HuH-7.5 (cell line): ENCODE measurements at regions not wholly inside any gene's neighbourhood (a gene's known extent, or its start where the extent isn't known, plus 50 kb on each side); places are given as distances from the start of the nearest gene placed in this dataset.

Experiments used
- DNase-seq: peaks from one replicate; pipeline ENCODE4 v3.0.0; 2011; ENCODE audit warnings: low spot score

DNA sequence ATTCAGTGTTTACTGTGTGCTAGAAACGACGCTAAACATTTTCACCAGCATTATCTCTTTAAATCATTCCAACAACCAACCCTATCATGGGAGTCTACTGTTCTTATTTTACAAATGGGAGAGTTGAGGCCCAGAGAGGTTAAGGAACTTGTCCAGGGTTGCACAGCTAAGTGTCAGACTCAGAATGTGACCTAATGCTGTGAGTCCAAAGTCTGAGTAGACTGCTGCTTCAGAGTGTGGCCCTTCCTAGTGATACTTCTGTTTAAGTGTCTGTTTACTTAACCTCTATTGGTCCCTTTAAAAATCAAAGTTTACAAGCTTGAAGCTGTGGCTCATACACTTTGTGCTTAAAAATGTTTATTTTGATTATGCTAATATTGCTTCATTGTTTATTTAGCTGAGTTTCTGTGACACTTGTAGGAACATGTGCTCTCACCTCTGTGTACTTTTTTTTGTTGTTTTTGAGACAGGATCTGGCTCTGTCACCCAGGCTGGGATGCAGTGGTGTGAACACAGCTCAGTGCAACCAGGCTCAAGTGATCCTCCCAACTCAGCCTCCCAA, 84.4 kb upstream of the SYPL1 start:
- peak; percentile 31 for DNase-seq

DNA sequence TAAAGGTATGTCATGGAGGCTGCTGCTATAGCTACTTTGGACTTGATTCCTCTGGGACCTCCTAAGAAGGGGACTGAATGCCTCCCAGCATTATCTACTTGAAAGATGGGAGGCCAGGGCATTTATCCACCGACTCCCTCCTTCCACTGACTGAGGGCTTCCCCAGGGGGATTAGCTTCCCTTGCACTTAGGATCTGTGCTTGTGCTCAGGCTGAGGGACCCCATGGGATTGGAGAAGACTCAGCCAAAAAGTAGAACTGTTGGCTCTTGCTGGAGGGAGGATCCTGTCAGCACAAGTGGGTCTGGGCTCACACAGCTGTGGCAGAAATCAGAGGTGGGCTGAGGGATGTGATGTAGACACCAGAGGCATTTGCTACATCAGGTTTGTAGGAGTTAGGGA, 81.5 kb upstream of the SYPL1 start:
- no peak for DNase-seq

DNA sequence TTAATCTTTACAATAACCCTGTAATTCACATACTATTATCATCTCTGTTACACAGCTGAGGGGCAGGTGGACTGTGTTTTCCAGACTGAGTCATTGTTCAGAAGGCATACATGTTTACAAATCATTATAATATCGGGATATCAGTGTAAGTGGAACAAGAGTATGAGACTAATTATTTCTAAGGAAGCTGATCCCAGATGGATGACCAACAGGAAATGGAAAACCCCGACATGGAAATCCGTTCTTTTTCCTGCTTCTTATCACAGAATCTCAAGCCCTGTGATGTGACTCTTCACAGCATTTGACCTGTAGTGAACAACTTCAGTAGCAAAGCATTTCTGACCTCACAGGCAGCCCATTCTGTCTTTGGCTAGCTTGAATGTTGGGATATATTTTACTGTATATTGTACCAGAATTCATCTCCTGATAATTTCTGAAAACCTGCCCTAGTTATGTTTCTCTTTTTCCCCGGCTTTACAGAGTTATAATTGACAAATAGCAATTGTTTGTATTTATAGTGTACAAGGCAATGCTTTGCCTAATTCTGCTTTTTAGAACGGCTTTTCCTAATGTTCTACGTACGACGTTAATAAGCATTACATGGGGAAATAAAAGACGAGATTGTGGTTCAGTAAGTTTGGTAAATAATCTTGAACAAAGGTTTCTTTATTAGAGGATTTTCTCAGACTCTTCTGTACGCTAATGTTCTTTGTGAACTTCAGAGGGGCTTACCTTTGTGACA, 78.6 kb upstream of the SYPL1 start:
- DNase-seq: no peak

DNA sequence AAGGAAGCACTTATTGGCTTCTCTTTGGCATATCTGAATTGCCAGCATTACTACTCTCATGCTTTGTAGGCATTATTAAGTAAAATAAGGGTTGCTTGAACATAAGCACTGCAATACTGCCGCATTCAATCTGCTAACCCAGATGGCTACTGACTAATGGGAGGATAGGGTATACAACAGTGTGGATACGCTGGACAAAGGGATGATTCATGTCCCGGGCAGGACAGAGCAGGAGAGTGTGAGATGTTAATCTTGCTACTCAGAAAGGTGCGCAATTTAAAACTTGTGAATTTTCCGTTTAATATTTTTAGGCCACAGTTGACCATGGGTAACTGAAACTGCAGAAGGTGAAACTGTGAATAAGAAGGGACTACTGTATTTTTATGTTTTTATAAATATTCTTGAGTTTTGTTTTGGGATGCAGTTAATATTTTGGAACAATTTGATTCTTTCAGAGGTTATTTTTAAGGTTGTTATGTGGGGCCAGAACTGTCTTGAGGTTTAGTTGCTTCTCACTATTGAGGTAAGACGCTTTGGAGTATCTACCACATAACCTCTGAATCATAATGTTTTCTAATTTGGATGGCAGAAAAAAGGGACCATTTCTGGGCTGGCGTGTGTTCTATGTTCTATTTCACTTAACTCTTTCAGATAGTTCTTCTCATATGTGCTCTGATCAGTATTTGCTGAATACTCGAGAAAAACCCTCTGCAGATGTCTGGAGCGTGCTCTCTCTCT, 75.7 kb upstream of the SYPL1 start:
- no peak for DNase-seq

DNA sequence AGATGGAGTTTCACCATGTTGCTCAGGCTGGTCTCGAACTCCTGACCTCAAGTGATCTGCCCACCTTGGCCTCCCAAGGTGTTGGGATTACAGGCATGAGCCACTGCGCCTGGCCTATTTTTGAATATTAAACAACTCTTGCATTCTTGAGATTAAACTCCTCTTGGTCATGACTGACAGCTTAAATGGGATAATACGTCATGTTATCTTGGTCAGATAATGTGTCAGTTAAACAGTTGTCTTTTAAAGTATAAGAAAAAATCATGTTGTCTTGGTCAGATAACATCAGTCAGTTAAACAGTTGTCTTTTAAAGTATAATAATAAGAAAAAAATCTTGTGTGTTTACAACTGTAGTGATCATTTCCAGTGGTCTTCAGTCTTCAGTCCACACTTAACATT, 73.6 kb upstream of the SYPL1 start:
- no peak for DNase-seq

DNA sequence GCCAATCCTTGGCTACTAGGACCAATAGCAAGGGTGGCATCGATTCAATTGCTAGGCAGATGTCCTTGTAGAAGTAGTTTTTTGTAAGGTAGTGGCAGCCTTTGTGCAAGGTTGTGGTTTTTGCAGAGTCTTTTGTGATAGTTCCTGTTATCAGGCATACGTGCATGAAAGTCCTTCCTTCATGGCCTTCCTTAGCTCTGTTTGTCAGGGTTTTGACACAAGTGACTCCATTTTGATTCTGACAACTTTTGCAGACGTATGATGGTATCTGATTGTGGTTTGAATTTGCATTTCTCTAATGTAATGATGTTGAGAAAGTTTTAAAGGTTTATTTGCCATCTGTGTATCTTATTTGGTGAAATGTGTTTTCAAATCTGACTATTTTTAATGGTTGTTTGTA, 71.8 kb upstream of the SYPL1 start:
- DNase-seq: no peak

DNA sequence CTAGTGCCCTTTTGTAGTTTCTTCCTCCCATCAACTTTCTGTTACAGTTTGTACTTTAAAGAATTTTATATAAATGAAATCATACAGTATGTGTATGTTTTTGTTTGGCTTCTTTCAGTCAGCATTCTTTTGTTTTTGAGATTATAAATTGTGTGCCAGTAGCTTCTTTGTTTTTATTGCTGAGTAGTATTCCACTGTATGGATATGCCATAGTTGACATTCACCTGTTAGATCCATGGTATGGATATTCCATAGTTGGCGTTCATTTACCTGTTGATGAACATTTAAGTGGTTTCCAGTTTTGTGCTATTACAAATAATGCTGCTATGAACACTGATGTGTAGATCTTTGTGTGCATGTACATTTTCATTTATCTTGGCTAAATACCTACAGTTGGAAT, 70.8 kb upstream of the SYPL1 start:
- no peak for DNase-seq

DNA sequence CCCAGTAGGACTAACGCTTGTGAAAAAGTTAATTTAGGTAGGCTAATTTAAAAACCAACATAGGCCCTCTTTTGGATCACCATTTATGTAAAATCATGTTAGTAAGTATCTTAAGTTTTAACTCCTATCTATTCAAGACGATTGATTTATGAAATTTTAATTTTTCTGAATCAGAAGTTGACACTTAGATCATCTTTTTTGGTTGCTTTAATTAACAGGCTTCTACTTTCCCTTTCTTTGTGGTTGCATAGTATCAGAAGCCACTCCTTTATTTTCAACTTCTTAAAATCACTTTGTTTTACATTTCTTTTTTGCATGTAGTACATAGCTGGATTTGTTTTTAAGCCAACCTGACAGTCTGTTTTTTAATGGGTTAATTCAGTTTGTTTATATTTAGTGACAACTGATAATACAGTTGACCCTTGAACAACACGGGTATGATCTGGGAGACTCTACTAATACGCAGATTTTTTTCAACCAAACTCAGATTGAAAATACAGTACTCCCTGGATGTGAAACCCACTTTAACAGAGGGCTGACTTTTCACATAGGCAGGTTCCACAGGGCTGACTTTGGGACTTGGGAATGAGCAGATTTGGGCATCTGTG, 69.7 kb upstream of the SYPL1 start:
- DNase-seq: no peak

DNA sequence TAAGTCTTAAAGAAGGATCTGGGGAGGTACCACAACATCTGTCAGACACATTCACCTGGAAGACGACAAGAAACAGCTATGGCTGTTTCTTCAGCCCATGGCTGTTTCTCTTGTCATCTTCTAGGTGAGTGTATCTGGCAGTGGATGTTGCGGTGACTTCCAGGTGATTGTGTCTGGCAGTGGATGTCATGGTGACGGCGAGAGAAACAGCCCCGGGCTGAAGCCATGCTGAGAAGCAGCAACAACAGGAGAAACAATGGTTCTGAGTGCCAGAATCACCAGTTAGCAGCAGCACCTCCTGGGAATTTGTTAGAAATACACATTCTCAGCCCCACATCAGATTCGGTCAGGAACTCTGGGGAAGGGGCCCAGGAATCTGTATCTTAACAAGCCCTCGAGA, 68.6 kb upstream of the SYPL1 start:
- DNase-seq: no peak

DNA sequence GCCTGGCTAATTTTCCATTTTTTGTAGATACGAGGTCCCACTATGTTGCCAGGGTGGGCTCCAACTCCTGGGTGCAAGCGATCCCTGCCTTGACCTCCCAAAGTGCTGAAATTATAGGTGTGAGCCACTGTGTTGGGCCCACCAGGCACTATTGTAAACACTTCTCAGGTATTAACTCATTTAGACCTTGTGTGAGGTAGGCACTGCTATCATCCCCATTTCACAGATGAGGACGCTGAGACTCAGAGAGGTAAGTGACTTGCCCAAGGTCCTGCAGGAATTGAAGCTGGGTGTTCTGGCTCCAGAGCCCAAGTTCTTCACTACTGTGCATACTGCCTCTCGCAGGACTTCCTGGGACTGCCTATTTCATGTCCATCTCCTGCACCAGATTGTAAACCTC, 67.1 kb upstream of the SYPL1 start:
- DNase-seq: no peak

DNA sequence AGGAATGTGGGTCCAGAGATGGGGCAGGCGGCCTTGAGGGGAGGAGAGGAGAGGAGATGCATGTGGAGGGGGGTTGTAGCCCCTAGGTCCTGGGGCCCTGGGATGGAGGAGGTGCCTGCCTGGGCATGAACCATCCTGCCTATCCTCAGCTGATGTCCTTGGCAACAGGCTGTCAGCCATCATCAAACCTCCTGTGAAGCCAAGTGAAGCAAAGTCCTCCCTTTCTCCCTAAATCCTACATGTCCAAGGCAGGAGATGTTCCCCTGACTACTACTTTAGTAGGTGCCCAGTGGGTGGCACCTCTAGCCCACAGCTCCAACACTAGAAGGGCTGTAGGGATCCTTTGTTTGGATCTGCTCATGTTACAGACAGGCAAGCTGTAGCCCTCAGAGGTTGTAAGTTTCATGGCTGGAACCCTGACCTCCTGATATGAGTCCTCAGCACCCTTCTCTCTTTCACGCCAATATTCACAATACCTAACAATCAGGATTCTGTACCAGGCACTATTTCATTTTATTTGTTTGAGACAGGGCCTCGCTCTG, 66.6 kb upstream of the SYPL1 start:
- no peak for DNase-seq

DNA sequence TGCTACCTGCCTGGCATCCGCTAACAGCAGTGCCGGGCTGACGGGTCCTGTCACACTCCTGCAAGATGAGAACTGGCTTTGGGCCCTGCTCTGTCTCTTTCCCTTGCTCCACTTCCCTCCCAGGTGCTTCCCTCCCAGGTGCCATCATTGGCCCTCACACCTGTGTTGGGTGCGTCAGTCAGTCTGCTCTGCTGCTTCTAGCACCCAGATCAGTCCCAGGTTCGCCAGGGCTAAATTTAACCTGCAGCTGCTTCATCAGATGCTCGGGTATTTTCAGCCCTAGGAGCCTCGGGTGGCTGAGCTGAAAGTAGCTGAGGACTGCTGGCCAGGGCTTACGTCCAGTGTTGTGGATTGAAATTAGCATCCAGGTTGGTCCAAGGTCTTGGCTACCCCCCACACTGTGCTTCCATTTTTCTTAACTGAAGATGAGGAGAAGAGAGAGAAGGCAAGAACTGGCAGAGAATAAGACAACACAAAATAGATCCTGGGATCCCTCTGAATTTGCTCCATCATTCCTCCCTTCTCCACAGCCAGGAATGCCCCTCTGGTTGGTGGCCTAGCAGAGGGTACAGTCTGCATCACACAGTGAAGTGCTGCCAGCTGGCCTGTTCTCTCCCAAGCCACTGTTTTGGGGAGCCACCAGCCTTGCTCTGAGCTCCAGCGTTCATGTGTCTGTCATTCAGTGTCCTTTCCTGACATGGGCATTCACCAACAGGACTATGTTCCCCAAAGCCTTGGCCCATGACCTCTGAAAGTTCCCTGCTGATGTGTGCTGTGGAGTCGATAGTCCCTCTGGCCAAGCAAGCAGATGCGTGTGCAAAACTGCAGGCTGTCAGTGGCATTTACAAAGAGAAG, 65.9 kb upstream of the SYPL1 start:
- no peak for DNase-seq

DNA sequence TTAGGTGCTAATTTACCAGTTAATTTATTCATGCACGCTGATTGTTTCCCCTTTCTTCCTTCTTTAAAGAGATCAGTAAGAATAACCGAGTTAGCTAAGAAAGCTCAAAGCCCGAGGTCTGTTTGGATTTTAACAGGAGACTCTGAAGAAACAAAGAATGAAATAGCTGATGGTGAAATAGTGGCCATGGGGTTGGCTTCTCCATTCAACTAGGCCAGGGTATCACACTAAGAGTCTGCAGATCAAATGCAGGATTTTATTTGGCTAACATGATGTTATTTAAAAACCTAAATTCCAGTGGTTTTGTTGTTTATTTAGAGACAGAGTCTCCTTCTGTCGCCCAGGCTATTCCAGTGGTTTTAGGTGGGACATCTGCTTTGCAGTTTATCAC, 65.2 kb upstream of the SYPL1 start:
- no peak for DNase-seq

DNA sequence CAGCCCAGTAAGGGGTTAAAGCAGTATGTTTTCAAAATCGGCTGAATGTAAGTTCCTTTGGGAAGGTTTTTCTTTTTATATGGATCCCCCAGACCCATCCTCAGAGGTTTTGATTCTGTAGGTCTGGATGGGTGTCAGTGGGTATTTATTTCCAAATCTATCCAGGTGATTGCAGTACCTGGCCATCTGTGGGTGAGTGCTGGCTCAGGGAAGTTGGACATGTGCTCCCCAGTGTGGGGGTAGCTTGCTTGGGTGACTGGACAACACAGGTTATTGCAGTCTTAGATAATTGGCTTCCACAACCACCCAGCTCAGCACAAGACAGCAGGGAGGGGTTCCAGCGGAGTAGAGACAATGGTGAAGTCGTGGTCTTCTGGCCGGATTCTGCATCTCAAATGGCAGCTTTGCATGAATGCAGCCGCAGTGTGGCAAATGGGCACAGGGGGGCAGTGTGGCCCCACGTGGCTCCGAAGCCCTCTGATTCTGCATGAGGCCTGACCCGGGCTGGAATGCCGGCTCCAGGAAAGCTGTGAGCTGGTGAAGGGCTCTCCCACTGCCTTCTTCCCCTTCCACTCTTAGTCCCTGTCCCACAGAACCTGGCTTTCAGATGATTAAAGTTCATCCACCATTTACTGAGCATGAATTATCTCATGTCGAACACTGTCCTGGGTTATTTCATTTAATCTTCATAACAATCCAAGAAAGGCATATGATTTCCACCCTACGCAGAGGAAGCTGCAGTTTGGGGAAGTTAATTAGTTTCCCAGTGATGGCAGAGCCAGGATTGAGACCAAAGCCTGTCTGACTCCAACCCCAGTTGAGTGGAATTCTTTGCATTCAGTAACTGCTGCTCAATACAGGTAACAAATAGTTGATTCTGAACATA, 64.5 kb upstream of the SYPL1 start:
- DNase-seq: peak; percentile 75

DNA sequence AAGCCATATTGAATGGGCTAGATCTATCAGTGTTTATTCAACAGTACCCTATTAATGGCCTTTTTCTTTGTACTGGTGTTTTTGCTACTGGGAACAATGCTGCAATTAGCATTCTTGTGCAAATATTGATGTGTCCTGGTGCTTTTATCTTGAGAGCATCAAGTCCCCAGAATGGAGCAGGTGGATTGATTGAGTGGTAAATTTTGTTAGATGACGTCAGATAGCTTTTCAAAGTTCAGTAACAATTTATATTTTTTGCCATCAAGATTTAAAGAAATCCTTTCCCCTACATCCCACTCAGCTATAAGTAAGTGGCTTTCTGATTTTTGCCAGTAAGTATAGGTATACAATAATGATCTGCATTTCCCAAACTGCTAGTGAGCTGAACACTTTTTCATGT, 63.4 kb upstream of the SYPL1 start:
- DNase-seq: no peak

DNA sequence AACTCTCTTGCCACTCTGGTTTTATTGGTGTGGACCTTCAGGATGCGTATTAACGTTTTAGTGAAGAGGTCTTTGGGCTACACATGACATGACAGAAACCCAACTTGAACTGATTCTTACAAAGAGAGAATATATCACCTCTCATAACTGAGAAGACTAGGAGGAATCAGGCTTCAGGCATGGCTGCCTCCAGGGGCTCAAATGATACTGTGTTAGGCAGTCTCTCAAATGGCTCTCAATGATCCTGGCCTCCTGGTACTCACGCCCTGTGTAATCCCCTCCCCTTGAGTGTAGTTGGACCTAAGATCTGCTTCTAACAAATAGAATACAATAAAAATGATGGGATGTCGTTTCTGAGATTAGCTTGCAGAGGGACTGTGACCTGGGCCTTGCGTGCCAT, 58.5 kb upstream of the SYPL1 start:
- no peak for DNase-seq

DNA sequence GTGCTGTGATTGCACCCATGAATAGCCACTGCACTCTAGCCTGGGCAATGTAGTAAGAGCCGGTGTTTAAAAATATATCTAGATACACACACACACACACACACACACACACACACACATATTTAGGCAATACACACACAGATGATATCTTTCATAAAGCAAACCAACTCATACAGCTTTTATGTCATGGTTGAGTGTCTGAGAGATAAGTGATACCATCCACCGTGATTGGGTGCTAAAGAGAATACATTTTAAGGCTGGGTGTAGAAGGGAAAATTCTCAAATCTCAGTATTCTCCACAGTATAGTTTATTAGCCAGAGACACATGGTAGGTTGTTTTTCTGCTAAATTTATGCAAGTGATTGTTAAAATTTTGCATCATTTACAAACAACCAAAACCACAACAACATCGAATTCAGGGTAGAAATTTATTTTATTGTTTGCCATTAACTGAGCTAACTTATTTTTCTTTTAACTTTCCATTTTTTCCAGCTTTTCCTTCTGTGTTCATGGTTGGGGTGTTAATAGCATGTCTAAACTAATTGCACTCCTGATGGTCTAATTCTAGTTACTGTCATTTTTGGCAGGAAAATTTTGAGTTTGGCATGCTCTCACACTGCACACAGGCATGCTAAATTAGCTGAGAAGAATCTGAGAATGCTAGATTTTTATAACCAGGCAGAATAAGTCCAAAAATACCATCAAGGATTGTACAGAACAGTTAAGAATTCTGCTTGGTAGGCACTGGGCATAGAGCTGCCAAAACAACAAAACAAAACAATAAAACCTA, 57.9 kb upstream of the SYPL1 start:
- no peak for DNase-seq

DNA sequence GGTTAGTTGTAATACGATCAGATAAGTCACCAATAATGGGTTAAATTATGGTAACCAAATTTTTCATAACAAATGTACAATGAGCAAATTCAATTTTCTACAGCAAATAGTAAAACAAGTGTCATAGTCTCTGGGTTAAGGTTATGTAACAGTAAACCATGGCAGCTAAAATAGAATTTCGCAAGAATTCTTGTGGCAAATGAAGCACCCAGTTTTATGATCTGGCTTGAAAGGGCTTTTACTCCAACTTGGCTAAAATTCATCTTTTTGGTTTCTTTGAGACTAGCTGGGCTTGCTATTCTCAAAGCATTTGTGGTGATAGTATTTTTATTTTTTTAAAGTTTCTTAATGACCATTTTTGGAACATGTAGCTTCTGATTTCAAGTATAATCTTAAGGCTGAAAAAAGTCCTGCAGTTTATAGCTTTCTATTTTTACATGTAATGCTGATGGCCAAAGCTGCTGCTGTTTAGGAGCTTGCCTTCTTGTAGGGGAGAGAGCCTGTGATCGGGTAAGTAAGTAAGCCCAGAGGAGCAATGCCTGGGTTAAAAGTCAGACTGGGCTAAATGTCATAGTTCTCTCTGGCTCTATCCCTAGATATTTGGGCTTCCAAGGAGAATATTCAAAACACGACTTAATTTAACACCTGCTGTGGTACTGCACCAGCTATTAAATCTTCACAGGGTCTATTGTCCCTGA, 55.5 kb upstream of the SYPL1 start:
- no peak for DNase-seq

DNA sequence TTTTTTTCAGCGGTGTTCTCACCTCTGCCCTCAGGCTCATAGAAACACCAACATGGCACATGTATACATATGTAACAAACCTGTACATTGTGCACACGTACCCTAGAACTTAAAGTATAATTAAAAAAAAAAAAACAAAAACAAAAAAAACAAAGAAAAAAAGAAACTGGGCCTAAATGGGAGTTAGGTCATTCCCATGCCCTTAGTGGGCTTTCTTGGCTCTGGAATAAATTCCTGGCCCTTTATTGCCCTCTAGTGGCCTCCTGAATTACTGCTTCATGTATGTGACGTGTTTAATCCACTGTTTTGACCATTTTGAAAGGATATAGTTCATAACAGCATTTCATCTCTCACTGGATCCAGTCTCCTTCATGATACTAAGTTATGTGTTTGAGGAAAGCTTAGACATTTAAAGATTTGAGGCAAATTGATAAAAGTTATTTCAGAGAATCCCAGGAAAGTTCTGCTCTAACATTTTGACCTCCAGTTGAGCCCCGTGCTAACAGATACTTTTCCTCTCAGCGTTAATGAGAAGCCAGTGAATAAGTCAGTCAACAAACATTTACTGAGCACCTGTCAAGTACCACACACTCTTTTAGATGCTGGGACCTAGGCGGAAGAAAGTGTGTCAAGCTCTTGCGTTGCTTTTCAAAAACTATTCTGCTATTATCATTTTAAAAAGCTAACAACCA, 54.7 kb upstream of the SYPL1 start:
- DNase-seq: no peak
